Hepatocyte (in vitro differentiated cells): ENCODE measurements at regions not wholly inside any gene's neighbourhood (a gene's known extent, or its start where the extent isn't known, plus 50 kb on each side); places are given as distances from the start of the nearest gene placed in this dataset.

Experiments
- CTCF ChIP-seq: fragments of 200-600 bp; sonication (generic); IDR thresholded peaks from 2 replicates; pipeline ENCODE4 v1.5.1; 2016; ENCODE audit warnings: antibody characterized with exemption, mild to moderate bottlenecking; ENCODE audit not compliant: poor library complexity
- EZH2phosphoT487 ChIP-seq: fragments of 200-600 bp; sonication (generic); IDR thresholded peaks from one replicate; pipeline ENCODE4 v1.6.1; 2018; ENCODE audit warnings: antibody characterized with exemption, mild to moderate bottlenecking, low read depth, moderate library complexity; ENCODE audit not compliant: unreplicated experiment, severe bottlenecking

GRCh38 chr4:140255927-140256326 lies 101.9 kb upstream of the MAML3 start:
- no peak for TF ChIP-seq CTCF
- no peak for TF ChIP-seq EZH2phosphoT487
